ENCODE measurements at regions not wholly inside any gene's neighbourhood (a gene's known extent, or its start where the extent isn't known, plus 50 kb on each side); places are given as distances from the start of the nearest gene placed in this dataset.
"Not testable (repeated sequence)": the region's sequence is repeated elsewhere in the genome, so short reads cannot be mapped to it uniquely, and the experiment has no call there.

DNA sequence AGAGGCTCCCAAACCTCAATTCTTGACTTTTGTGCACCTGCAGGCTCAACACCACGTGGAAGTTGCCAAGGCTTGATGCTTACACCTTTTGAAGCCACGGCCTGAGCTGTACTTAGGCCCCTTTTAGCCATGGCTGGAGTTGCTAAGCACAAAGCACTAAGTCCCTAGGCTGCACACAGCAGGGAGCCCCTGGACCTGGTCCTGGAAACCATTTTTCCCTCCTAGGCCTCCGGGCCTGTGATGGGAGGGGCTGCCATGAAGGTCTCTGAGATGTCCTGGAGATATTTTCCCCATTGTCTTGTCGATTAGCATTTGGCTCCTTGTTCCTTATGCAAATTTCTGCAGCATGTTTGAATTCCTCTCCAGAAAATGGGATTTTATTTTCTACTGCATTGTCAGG is 247.1 kb upstream of the ARPP21 start:
- no peak for DNase-seq (ENCODE audit: low spot score)

DNA sequence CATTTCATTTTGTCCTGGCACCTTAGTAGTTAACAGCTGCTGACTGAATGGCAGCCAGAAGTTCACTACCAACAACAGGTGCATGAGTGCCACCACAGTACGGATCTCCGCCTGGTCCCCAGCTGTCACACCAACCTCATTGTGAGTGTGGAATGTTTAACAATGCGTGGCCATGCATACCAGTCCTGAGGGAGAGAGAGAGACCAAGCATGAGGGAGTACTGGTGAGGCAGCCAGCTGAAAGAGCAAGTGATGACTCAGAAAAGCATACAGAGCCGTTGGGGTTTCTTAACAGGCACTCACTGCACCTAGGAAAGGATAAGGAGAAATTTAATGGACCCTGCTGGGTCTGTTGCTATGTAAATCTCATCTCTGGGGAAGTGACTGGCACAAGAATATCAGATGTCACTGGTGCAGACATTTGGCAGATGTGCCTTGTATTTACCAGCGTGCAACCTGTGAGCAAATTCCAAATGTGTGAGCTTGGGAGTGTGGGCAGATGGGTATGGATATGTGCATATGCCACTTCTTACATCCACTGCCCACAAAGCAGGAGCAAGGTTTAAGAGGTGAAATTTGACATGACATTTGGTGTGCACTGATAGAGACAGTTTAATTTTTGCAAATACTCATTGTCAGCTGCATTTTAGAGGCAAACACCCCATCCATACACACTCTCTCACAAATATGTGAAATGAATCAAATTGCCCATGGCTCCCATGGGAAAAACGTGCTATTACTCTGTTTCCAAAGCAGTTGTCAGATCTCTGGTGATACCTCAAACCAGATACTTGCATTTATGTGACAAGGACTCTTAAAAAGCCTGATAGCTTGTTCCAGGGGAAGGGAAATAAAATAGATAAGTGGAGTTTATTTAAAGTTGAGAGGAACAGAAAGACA is 245.2 kb upstream of the ARPP21 start:
- DNase-seq (ENCODE audit: low spot score), result no peak

DNA sequence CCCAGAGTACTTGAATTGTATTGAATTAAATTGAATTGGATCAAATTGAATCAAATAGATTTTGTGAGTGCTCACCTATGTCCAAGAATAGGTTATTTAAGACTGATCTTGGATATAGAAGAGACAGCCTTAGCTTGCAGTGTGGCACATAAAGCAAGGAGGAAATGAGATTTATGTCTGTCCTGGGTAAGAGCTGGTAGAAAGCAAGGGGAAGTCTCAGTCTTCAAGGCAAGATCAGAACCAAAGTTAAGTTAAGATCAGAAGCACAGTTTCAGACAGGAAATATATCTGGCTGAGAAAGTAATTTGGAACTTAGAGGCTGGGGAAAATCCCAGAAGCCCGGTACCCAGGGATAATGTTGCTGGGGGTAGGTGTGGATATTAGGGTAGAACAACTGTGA is 244.4 kb upstream of the ARPP21 start:
- DNase-seq (ENCODE audit: low spot score), result no peak

DNA sequence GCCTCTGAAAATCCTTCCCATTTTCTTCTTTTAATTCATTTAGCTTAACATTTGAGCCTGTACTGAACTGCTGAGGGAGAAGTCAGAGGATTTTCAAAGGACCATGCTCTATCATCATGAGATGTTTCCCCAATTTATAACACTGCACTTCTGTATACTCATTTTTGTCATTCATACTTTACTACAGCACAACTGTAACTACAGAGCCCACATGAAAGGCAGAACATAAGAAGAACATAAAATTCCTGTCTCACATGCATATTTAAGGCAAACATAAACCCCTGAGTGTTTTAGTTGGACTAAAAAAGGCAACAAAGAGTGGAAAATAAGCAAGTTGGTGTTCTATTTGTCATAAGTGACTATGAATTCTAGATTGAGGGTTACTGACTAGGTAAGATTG is 237.7 kb upstream of the ARPP21 start:
- no peak for DNase-seq (ENCODE audit: low spot score)

DNA sequence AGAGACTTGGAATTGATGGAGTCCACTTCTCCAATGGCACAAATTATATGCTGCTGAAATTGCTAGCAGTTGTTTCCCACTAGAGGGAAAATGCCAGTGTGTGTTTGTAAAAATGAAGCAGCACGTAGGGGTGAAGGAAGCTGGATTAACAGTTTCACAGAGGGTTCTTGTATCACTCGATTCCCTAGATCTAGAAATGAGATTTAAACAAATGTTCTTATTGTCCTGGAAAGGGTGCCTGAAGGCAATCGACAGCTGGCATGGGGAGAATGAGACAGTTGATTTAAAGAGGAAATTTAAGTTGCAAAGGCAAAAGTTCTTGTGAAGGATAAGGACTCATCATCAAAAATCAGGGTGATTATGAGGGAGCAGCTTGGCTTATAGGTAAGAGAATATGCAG is 234.8 kb upstream of the ARPP21 start:
- no peak for DNase-seq (ENCODE audit: low spot score)

DNA sequence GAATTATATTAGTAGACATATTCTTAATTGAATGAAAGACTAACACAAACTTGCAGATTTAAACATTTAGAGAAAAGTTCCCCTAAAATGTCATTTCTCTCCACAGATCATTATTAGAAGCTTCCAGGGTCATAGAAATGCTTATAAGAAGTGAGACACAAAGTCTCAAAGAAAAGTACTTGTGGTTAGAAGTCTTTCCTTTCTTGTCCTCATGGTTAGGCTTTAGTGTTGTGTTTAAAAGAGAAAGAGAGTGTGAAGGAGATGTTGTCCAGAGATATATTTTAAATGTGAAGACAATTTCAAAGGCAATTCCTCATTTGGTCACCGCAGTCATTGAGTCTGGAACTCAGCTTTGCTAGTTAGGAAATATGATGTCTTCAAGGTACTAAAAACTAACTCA is 230.4 kb upstream of the ARPP21 start:
- DNase-seq (ENCODE audit: low spot score), result no peak

DNA sequence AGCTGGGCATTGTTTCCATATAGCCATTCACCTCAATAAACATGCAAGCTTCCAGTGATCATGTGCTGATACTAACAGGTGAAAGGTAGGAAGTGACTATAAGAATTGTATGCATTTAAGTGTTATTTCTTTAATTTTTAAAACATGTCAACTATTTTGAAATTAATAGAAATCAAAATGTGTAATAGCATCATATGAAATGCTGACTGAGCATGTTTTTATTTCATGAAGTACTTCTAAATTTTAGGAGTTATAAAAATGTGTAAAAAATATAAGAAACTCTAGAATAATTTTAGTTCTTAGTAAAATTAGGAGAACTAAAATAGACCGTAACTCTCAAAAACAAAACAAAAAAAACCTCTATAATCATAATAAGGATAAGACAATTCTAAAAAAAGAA is 229.3 kb upstream of the ARPP21 start:
- no peak for DNase-seq (ENCODE audit: low spot score)

DNA sequence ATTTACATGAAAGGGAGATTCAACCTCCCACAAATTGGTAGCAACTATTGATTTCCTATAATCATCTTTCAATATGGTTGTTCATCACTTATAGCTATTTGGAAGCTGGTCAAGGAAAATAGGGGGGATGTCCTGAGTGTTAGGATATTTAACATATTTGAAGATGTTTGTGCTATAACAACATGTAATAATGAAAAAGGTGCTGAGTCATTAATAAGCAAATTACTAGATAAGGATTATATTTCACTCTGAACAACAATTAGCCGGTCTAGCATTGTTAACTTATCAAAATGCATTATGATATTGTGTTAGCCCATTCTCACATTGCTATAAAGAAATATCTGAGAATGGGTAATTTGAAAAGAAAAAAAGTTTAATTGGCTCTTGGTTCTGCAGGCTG is 225.8 kb upstream of the ARPP21 start:
- DNase-seq (ENCODE audit: low spot score), result no peak

DNA sequence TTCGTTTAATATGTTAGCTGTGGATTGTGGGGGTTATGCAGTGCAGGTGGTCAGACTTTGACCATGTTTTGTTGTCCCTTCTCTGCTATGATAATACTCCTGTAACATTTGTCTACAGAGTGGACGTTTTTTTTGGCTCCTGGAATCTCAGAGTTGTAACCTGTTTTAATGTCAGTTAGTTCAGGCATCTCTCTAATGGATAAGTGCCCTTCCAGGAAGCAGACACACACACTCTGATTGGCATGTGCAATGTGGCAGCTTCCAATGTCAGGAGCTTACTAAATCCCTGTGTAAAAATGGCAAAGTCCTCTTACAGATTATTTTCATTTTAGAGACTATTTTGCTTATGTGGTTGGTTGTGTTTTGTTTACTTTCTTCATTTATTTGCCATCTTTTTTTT is 222.2 kb upstream of the ARPP21 start:
- no peak for DNase-seq (ENCODE audit: low spot score)

DNA sequence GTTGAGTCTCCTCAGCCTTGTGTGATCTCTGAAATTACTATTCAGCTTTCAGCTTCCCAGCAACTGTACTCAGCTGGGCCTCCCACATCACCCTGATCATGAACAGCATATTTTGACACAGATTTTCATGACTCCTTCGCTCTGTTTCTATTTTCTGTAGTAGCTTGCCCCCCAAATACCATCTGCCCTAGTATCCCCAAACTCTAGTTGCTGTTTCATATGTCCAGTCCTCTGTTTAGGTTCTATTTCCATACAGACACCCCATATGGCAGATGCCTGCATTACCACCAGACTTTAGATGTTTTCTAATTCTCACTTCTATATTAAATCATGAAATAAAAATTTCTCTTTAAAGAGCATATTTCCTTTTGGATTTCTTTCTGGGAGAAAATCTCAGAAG is 217.2 kb upstream of the ARPP21 start:
- DNase-seq (ENCODE audit: low spot score), result no peak

DNA sequence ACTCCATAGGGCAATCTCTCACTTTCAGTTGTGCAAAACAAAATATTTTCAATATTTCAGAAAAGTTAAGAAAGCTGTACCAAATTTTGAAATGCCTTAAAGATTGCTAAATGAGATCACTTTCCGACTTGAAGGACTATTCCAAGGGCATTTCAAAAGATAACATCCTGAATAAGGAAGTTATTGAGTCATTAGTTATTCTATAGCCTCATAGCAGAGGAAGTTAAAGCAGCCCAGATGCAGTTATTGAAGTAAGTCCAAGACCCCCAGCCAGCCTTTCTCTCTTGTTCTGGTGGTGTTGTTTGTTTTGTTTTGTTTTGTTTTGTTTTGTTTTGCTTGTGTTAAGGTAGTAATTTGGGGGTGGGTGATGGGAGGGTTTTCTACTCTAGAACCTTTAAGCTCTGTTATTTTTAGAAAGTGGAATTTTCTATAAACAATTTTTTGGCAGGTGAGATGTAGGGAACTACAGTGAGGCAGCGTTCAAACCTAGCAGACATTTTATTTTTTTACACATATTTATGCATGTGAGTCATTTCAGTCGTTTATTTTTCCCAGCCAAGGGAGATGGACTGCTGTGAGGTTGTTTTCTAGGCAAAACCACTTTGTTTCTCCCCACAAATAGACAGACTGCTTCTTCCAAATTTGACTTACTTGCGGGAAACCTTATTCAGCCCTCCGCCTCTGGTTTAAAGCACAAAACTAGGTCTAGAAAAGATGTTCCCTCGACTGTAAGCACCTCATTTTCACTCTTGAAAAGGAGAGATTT is 216.3 kb upstream of the ARPP21 start:
- DNase-seq (ENCODE audit: low spot score), result no peak

DNA sequence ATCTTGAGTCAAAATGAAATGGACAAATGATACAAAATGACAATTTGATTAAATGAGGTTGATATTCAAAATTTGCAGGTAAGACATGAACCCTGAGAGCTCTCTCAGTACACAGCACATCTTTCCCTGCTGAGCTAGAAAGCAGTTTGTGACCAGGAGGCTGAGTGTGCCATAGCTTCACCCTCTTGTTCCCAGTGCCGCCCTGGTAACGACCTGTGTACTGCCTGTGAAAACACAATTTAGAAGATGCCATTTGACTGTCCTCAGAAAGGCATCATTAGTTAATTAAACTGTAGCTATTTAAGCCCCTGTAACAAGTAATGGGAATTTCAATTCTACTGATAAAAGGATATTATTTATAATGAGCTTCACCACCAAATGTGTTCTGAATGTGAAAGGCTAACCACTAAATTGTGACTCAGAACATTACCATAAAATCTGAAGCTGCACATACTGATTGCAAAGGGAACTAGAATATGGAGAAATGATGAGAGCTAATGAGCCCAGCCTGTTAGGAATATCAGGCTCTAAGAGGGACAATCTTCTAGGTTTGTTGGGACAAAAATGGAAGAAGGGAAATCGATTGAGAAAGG is 212.9 kb upstream of the ARPP21 start:
- no peak for DNase-seq (ENCODE audit: low spot score)

DNA sequence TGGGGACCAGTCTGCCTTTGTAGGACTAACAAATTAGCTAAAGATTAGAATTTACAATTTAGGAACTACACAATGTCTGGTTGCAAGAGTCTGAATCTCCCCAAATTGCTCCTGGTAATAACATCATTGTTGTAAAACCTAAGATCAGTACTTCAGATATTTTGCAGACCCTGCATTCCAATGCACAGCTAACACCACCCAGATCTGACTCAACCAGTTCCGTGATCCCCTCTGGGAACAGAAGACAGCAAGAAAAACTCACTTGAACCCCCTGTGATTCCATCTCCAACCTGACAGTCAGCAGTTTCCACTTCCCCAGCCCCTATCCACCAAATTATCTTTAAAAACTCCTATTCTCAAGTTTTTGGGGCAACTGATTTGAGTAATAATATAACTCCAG is 201.9 kb upstream of the ARPP21 start:
- peak; percentile 5 for DNase-seq (ENCODE audit: low spot score)

DNA sequence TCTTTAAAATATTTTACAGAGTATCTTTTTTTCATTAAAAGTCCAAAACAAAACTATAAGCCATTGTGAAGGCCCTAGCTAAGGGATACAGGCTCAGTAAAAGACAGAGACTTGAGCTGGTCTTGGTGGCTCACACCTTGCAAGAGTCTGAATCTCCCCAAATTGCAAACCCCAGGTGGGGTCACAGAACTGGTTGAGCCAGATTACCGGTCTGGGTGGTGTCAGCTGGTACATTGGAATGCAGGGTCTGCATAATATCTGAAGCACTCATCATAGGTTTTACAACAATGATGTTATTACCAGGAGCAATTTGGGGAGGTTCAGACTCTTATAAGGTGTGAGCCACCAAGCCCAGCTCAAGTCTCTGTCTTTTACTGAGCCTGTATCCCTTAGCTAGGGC is 201.2 kb upstream of the ARPP21 start:
- peak; percentile 11 for DNase-seq (ENCODE audit: low spot score)

DNA sequence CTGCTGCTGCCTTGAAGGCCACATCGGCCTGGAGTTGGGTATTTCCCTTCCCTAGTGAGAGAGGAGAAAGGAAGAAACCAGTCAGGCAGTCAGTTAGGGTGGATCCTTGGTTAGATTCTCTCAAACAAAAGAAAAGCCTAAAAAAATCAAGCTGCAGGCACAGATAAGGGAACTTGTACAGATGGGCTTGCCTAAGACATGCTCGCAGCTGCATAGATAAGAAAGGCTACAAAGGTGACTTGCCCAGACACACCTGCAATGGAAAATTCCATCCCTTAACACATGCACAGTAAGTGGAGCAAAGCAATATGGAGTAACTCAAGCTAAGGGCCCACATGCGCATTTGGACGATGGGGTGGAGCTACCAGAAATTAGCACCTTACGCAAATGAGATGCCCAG is 199.7 kb upstream of the ARPP21 start:
- no peak for DNase-seq (ENCODE audit: low spot score)

DNA sequence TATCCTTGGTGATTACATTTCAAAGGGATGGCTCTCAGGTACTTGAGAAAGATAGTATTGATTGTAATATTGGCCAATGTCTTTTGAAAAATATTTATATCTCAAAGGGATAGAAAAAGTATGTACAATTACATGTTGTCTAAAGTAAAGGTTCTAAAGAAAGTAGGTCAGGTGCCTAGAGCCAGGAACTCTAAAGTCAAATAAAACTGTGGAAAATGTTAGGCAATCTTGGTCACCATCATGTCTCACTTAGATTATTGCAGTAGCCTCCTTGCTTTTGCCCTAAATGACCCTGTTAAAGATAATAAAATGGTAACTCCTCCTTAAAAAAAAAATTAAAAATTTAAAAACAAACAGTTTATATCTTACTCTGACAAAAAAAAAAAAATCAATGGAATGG is 198.5 kb upstream of the ARPP21 start:
- no peak for DNase-seq (ENCODE audit: low spot score)

DNA sequence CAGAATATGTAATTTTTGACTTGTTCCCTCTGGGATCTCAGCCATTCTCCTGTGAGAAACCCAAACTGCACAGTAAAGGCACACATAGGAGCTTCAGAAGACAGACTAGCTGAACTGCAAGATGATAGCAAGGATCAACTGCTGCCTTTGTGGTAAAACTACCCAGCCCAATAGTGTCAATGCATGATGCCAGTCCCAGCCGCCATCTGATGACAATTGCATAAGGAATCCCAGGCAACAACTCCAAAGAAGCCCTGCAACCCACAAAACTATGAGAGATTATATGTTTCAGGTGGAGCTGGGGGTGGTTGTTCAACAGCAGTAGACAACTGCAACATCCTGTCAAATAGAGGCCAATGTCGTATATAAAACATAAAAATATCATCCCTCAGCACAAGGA is 192.4 kb upstream of the ARPP21 start:
- DNase-seq (ENCODE audit: low spot score), result no peak

DNA sequence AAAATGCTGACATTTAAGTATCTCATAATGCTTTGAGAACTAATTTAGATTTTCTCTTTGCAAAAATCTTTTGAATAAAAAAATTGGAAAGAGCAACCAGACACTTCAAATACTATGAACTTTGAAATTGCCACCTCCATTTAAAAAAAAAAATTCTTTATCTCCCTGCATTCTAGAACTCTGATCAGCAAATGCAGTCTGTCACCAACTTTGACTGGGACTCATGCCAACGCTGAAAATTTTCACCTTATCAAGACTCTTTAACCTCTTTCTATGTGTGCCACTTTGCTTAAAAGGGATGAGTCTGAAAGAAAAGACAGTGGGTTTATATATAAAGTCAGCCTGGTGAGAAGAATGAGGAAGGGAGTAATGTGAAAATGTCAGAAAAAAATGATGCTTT is 191.2 kb upstream of the ARPP21 start:
- no peak for DNase-seq (ENCODE audit: low spot score)

DNA sequence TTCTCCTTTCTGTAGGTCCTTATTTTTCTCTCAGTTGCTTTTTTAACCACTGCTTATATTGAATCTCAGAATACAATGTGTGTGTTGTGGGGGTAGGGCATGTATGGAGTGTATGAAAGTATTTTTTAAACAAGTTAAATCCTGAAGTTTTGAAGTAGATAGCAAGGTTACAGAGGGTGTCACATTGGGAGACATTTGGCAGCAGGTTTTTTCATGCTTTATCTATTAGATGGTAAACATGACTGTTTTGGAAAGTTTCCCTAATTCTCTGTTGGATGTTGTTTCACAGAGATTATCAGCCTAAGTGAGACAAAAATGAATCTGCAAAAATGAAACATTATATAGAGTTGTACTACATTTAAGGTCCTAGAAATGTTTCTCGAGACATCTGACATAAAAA is 190.6 kb upstream of the ARPP21 start:
- no peak for DNase-seq (ENCODE audit: low spot score)

DNA sequence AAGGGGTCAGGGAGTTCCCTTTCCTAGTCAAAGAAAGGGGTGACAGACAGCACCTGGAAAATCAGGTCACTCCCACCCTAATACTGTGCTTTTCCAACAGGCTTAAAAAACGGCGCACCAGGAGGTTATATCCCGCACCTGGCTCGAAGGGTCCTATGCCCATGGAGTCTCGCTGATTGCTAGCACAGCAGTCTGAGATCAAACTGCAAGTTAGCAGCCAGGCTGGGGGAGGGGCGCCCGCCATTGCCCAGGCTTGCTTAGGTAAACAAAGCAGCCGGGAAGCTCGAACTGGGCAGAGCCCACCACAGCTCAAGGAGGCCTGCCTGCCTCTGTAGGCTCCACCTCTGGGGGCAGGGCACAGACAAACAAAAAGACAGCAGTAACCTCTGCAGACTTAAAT is 184.5 kb upstream of the ARPP21 start:
- not testable (repeated sequence) for DNase-seq (ENCODE audit: low spot score)

DNA sequence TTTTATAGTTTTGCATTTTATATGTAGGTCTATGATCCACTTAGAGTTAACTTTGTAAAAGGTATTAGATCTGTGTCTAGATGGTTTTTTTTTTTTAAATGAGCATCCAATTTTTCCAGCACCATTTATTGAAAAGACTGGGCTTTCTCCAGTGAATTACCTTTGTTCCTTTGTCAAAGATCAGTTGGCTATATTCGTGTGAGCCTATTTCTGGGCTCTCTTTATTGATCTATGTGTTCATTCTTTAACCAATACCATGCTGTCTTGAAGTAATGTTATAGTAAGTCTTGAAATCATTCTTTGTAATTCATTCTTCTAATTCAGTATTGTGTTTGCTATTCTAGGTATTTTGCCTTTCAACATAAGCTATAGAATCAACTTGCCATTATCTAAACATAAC is 165.4 kb upstream of the ARPP21 start:
- DNase-seq (ENCODE audit: low spot score), result no peak

DNA sequence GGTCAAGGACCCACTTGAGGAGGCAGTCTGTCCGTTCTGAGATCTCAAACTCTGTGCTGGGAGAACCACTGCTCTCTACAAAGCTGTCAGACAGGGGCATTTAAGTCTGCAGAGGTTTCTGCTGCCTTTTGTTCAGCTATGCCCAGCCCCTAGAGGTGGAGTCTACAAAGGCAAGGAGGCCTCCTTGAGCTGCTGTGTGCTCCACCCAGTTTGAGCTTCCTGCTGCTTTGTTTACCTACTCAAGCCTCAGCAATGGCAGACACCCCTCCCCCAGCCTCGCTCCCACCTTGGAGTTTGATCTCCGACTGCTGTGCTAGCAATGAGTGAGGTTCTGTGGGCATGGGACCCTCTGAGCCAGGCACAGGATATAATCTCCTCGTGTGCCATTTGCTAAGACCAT is 156.8 kb upstream of the ARPP21 start:
- DNase-seq (ENCODE audit: low spot score), result not testable (repeated sequence)

DNA sequence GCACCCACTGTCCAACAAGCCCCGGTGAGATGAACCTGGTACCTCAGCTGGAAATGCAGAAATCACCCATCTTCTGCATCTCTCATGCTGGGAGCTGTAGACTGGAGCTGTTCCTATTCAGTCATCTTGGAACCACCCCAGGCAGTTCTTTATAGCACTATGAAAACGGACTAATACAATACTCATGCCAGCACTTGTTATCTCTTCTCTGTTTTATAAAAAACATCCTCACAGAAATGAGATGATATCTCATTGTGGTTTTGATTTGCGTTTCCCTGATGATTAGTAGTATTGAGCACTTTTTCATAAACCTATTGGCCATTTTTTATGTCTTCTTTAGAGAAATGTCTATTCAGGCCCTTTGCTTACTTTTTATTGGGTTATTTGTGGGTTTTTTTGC is 156.2 kb upstream of the ARPP21 start:
- DNase-seq (ENCODE audit: low spot score), result no peak

Data from umbilical cord (tissue), 1 donor.